SJCRH30 (cell line): ENCODE measurements at regions not wholly inside any gene's neighbourhood (a gene's known extent, or its start where the extent isn't known, plus 50 kb on each side); places are given as distances from the start of the nearest gene placed in this dataset.
A peak's percentile ranks its signal among the peaks of the same experiment; 100 is the strongest.

ENCODE experiments used
- DNase-seq, 2 experiments: peaks; one replicate each; pipeline ENCODE4 v3.0.0-alpha.2; 2015 to 2020
- H3K27ac ChIP-seq: fragments of 250-450 bp; sonication (Bioruptor Pico); 2 replicates; pipeline ENCODE4 v1.5.1; 2020; ENCODE audit warnings: mild to moderate bottlenecking, moderate library complexity
- H3K27me3 ChIP-seq: fragments of 250-450 bp; sonication (Bioruptor Pico); 2 replicates; pipeline ENCODE4 v1.5.1; 2020; ENCODE audit warnings: mild to moderate bottlenecking, moderate library complexity
- H3K36me3 ChIP-seq: fragments of 250-450 bp; sonication (Bioruptor Pico); 2 replicates; pipeline ENCODE4 v1.5.1; 2020; ENCODE audit warnings: mild to moderate bottlenecking, moderate library complexity
- H3K4me1 ChIP-seq: fragments of 250-450 bp; sonication (Bioruptor Pico); 2 replicates; pipeline ENCODE4 v1.5.1; 2020; ENCODE audit warnings: mild to moderate bottlenecking, moderate library complexity
- H3K4me3 ChIP-seq: fragments of 250-450 bp; sonication (Bioruptor Pico); 2 replicates; pipeline ENCODE4 v1.5.1; 2020; ENCODE audit warnings: mild to moderate bottlenecking, moderate library complexity
- H3K9me3 ChIP-seq: fragments of 250-450 bp; sonication (Bioruptor Pico); replicated peaks from 2 replicates; pipeline ENCODE4 v1.5.1; 2020; ENCODE audit warnings: mild to moderate bottlenecking, moderate library complexity

DNA sequence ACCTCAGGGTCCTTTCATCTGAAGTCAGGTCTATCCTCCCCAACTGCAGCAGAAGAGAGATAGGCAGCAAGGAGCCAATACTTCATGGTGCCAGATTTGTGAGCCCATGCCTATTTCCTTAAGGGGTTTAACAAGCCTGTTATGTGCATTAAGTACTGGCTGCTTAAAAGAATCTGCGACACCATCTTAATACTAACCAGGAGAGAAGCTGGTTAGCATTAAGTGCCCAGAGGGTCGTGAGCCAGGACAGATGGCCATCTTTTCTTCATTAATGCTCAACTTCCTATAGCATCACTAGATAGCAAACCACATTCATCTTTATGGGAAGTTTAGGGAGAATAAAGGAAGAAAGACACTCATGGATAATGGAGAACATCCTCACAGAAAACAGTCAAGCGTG is 289.1 kb downstream of the ETAA1 start:
- Histone ChIP-seq H3K9me3 (no peaks in the 10 kb centered on the region), H3K27ac (no peak overlapping the region), H3K36me3 (no peaks in the 10 kb centered on the region), H3K27me3 (0 out of 2 replicates have a peak, but pooled peaks cover 4% of the 10 kb centered on the region), H3K4me3 (no peak overlapping the region), H3K4me1 (no peaks in the 10 kb centered on the region)
- no peak for DNase-seq

- no peak for DNase-seq
- H3K9me3 ChIP-seq, result no peaks in the 10 kb centered on the region
- no peak overlapping the region for H3K27ac ChIP-seq
- H3K36me3 ChIP-seq, result no peaks in the 10 kb centered on the region
- H3K4me1 ChIP-seq, result no peaks in the 10 kb centered on the region
- H3K27me3 ChIP-seq, result 0 out of 2 replicates have a peak, but pooled peaks cover 4% of the 10 kb centered on the region
- H3K4me3 ChIP-seq, result no peak overlapping the region
These were observed 292.1 kb downstream of the ETAA1 start for GRCh38 chr2:67689186-67689585.

- H3K4me1 ChIP-seq, result no peaks in the 10 kb centered on the region
- H3K4me3 ChIP-seq, result no peak overlapping the region
- 0 out of 2 replicates have a peak, but pooled peaks cover 4% of the 10 kb centered on the region for H3K27me3 ChIP-seq
- H3K36me3 ChIP-seq, result no peaks in the 10 kb centered on the region
- H3K9me3 ChIP-seq, result no peaks in the 10 kb centered on the region
- no peak overlapping the region for H3K27ac ChIP-seq
- DNase-seq, result no peak
These were observed 292.5 kb downstream of the ETAA1 start for GRCh38 chr2:67689651-67690050.

DNA sequence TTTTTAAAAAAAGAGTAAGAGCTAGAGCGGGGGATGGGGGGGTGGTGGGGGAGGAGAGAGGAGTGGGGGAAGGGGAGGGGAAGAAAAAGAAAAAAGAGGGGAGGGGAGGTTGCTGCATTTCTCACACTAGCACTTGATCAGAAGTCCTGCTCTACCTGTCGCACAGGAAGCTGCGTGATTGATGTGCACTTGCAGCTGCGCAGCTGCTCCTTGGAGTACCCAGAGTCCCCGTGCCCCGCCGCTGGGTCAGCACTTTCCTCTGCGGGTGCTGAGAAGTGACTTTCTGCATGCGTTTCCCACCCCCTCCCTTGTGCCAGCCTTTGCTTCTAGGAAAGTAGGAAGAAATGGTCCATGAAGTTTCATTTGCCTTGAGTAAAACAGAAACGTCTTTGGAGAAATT is 297.3 kb downstream of the ETAA1 start:
- no peaks in the 10 kb centered on the region for H3K27me3 ChIP-seq
- peak in 1 of 2 experiments; percentile 7 for DNase-seq
- H3K36me3 ChIP-seq, result no peaks in the 10 kb centered on the region
- H3K9me3 ChIP-seq, result no peaks in the 10 kb centered on the region
- H3K4me3 ChIP-seq, result no peak overlapping the region
- H3K27ac ChIP-seq, result no peak overlapping the region
- no peaks in the 10 kb centered on the region for H3K4me1 ChIP-seq

DNA sequence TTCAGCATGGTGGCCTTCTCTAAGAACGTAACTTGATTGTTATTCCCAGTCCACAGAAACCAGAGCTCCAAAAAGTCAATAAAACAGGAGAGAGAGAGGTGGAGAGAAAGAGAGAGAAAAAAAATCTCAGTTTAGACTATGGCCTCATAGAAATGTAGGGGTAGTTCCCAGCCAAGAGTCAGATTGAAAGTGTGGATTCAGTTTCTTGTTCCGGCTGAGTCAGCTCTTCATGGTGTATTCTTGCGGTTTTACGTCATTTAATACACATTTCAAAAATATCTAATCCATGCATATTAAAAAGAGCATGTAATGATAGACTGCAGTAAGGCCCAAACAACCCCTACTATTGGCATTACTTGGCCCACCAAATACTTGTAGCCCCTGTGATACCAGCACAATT is 303.9 kb downstream of the ETAA1 start:
- Histone ChIP-seq H3K36me3 (no peaks in the 10 kb centered on the region), H3K27me3 (no peaks in the 10 kb centered on the region), H3K9me3 (no peaks in the 10 kb centered on the region), H3K4me3 (no peak overlapping the region), H3K4me1 (no peaks in the 10 kb centered on the region), H3K27ac (no peak overlapping the region)
- no peak for DNase-seq

DNA sequence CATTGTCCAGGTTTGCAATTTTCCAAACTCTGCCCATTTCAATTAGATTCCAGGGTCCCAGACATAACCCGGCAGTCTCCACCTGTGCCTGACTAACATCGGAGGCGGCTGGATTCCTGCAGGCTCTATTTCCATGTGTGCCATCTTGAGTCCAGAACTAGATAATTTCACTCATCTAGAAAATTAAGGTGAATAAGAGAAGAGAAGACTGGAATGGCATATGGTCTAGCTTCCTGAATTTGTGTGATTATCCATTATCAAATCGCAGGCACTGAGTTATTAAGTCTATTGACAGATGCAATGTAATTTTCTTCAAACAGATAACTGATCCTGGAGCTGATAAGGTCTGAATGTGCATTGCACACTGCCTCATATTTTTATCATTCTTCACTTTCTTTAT is 305.2 kb downstream of the ETAA1 start:
- H3K36me3 ChIP-seq, result no peaks in the 10 kb centered on the region
- no peaks in the 10 kb centered on the region for H3K27me3 ChIP-seq
- H3K4me1 ChIP-seq, result no peaks in the 10 kb centered on the region
- no peaks in the 10 kb centered on the region for H3K9me3 ChIP-seq
- H3K27ac ChIP-seq, result no peak overlapping the region
- no peak for DNase-seq
- no peak overlapping the region for H3K4me3 ChIP-seq

DNA sequence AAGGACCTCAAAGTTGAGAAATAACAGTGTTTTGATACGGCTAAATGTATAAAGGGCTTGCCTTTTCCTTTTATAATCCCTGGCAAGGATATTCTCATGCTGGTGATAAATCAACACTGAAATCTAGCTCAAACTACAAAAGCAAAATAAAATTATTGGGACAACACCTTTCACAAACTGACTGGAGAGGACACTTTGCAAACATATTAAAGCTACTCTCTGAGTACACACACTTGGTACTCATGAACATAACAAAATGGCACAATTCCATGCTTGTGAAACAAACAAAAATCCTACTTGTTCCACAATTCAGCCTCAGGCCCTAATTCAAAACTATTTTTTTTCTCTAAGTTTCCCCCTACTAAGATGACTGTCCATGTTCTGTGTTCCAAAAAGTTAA is 305.8 kb downstream of the ETAA1 start:
- Histone ChIP-seq H3K9me3 (no peaks in the 10 kb centered on the region), H3K27me3 (no peaks in the 10 kb centered on the region), H3K27ac (no peak overlapping the region), H3K4me1 (no peaks in the 10 kb centered on the region), H3K36me3 (no peaks in the 10 kb centered on the region), H3K4me3 (no peak overlapping the region)
- no peak for DNase-seq

GRCh38 chr2:67706082-67706481 is 308.9 kb downstream of the ETAA1 start:
- Histone ChIP-seq H3K36me3 (no peaks in the 10 kb centered on the region), H3K27me3 (no peaks in the 10 kb centered on the region), H3K27ac (no peak overlapping the region), H3K4me1 (no peaks in the 10 kb centered on the region), H3K4me3 (no peak overlapping the region), H3K9me3 (no peaks in the 10 kb centered on the region)
- DNase-seq, result no peak

GRCh38 chr2:67707896-67708295 is 310.8 kb downstream of the ETAA1 start:
- H3K9me3 ChIP-seq, result no peaks in the 10 kb centered on the region
- H3K27ac ChIP-seq, result no peak overlapping the region
- no peaks in the 10 kb centered on the region for H3K4me1 ChIP-seq
- H3K27me3 ChIP-seq, result no peaks in the 10 kb centered on the region
- no peak for DNase-seq
- no peak overlapping the region for H3K4me3 ChIP-seq
- no peaks in the 10 kb centered on the region for H3K36me3 ChIP-seq

GRCh38 chr2:67709835-67710234 is 312.7 kb downstream of the ETAA1 start:
- Histone ChIP-seq H3K27ac (no peak overlapping the region), H3K27me3 (0 out of 2 replicates have a peak, but pooled peaks cover 4% of the 10 kb centered on the region), H3K36me3 (no peaks in the 10 kb centered on the region)

GRCh38 chr2:67712484-67712883 is 315.4 kb downstream of the ETAA1 start:
- Histone ChIP-seq H3K9me3 (no peaks in the 10 kb centered on the region), H3K36me3 (no peaks in the 10 kb centered on the region), H3K27me3 (0 out of 2 replicates have a peak, but pooled peaks cover 4% of the 10 kb centered on the region), H3K27ac (no peak overlapping the region), H3K4me3 (no peak overlapping the region), H3K4me1 (no peaks in the 10 kb centered on the region)
- DNase-seq, result no peak

More at GRCh38 chr2:67709835-67710234, 312.7 kb downstream of the ETAA1 start:
- Histone ChIP-seq H3K4me1 (no peaks in the 10 kb centered on the region), H3K4me3 (no peak overlapping the region), H3K9me3 (no peaks in the 10 kb centered on the region)
- no peak for DNase-seq

DNA sequence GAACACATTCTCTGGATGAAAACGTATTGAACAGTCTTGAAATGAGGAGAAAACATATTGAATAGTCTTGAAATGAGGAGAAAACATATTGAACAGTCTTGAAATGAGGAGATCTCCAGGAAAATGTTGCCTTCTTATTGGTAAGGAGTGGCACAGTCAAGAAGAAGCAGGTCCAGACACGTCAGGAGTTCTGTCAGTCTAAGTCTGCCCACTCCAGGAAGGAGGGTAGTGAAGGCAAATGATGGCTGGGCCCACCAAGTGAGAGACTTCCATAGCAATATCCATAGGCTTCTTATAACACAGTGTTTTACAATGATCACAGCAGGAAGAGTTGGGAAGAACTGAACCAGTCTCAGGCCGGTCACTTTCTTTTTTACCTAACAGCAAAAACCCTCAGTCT is 316.2 kb downstream of the ETAA1 start:
- Histone ChIP-seq H3K4me3 (no peak overlapping the region), H3K36me3 (no peaks in the 10 kb centered on the region), H3K4me1 (no peaks in the 10 kb centered on the region), H3K9me3 (no peaks in the 10 kb centered on the region), H3K27me3 (0 out of 2 replicates have a peak, but pooled peaks cover 4% of the 10 kb centered on the region), H3K27ac (no peak overlapping the region)
- no peak for DNase-seq

GRCh38 chr2:67716895-67717396 is 319.8 kb downstream of the ETAA1 start:
- Histone ChIP-seq H3K27me3 (0 out of 2 replicates have a peak, but pooled peaks cover 4% of the 10 kb centered on the region), H3K9me3 (no peaks in the 10 kb centered on the region), H3K4me3 (no peak overlapping the region), H3K4me1 (no peaks in the 10 kb centered on the region), H3K27ac (no peak overlapping the region), H3K36me3 (no peaks in the 10 kb centered on the region)
- DNase-seq, result no peak

GRCh38 chr2:67717692-67718091 is 320.6 kb downstream of the ETAA1 start:
- no peak for DNase-seq
- no peaks in the 10 kb centered on the region for H3K9me3 ChIP-seq

GRCh38 chr2:67719351-67719750 is 322.2 kb downstream of the ETAA1 start:
- H3K9me3 ChIP-seq, result no peaks in the 10 kb centered on the region
- no peaks in the 10 kb centered on the region for H3K4me1 ChIP-seq
- no peak for DNase-seq
- no peaks in the 10 kb centered on the region for H3K36me3 ChIP-seq
- H3K27me3 ChIP-seq, result no peaks in the 10 kb centered on the region
- no peak overlapping the region for H3K4me3 ChIP-seq
- H3K27ac ChIP-seq, result no peak overlapping the region

More at GRCh38 chr2:67717692-67718091, 320.6 kb downstream of the ETAA1 start:
- no peak overlapping the region for H3K27ac ChIP-seq
- H3K27me3 ChIP-seq, result 0 out of 2 replicates have a peak, but pooled peaks cover 4% of the 10 kb centered on the region
- H3K4me1 ChIP-seq, result no peaks in the 10 kb centered on the region
- H3K4me3 ChIP-seq, result no peak overlapping the region
- H3K36me3 ChIP-seq, result no peaks in the 10 kb centered on the region

DNA sequence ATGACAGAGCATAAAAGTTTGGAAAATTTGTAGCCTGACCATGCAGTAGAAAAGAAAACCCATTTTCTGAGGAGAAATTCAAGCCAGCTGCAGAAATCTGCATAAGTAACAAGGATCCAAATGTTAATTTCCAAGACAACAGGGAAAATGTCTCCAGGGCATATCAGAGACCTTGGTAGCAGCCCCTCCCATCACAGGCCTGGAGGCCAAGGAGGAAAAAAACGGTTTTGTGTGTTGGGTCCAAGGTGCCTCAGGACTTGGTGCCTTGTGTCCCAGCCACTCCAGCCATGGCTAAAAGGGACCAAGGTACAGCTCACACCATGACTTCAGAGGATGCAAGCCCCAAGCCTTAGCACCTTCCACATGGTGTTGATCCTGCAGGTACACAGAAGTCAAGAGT is 324.4 kb downstream of the ETAA1 start:
- H3K27ac ChIP-seq, result no peak overlapping the region
- H3K27me3 ChIP-seq, result peaks cover 5% of the 10 kb centered on the region; the same call in 1 of the 2 replicates
- no peak overlapping the region for H3K4me3 ChIP-seq
- no peaks in the 10 kb centered on the region for H3K9me3 ChIP-seq
- no peaks in the 10 kb centered on the region for H3K36me3 ChIP-seq
- no peak for DNase-seq
- no peaks in the 10 kb centered on the region for H3K4me1 ChIP-seq
